ENCODE measurements at regions not wholly inside any gene's neighbourhood (a gene's known extent, or its start where the extent isn't known, plus 50 kb on each side); places are given as distances from the start of the nearest gene placed in this dataset.

- DNase-seq (ENCODE audit: low spot score): no peak
- in situ Hi-C loops (cut with MboI; ENCODE audit: low sequenced_read_pairs, unreplicated experiment): no loop called here
- TF ChIP-seq CTCF (IDR thresholded peaks at IDR 0.05; ENCODE audit: borderline replicate concordance, control extremely low read depth, extremely low read depth, insufficient read depth, missing control alignments): no peak
These were observed 304.2 kb downstream of the DNAH5 start for GRCh38 chr5:13640270-13640669.

GRCh38 chr5:13632676-13633075, 311.8 kb downstream of the DNAH5 start:
- in situ Hi-C loops (cut with MboI; ENCODE audit: low sequenced_read_pairs, unreplicated experiment): no loop called here
- DNase-seq (ENCODE audit: low spot score): no peak
- TF ChIP-seq CTCF (IDR thresholded peaks at IDR 0.05; ENCODE audit: borderline replicate concordance, control extremely low read depth, extremely low read depth, insufficient read depth, missing control alignments): no peak

- no peak for DNase-seq (ENCODE audit: low spot score)
- in situ Hi-C loops (cut with MboI; ENCODE audit: low sequenced_read_pairs, unreplicated experiment): no loop called here
These were observed 315.3 kb downstream of the DNAH5 start for GRCh38 chr5:13629218-13629617.

GRCh38 chr5:13627673-13628454, 316.6 kb downstream of the DNAH5 start:
- in situ Hi-C loops (cut with MboI; ENCODE audit: low sequenced_read_pairs, unreplicated experiment): no loop called here
- no peak for TF ChIP-seq CTCF (IDR thresholded peaks at IDR 0.05; ENCODE audit: borderline replicate concordance, control extremely low read depth, extremely low read depth, insufficient read depth, missing control alignments)
- DNase-seq (ENCODE audit: low spot score): no peak

More at GRCh38 chr5:13629218-13629617, 315.3 kb downstream of the DNAH5 start:
- TF ChIP-seq CTCF (IDR thresholded peaks at IDR 0.05; ENCODE audit: borderline replicate concordance, control extremely low read depth, extremely low read depth, insufficient read depth, missing control alignments): no peak

GRCh38 chr5:13625616-13626198, 318.8 kb downstream of the DNAH5 start:
- TF ChIP-seq CTCF (IDR thresholded peaks at IDR 0.05; ENCODE audit: borderline replicate concordance, control extremely low read depth, extremely low read depth, insufficient read depth, missing control alignments): no peak
- no peak for DNase-seq (ENCODE audit: low spot score)
- in situ Hi-C loops (cut with MboI; ENCODE audit: low sequenced_read_pairs, unreplicated experiment): no loop called here

- TF ChIP-seq CTCF (IDR thresholded peaks at IDR 0.05; ENCODE audit: borderline replicate concordance, control extremely low read depth, extremely low read depth, insufficient read depth, missing control alignments): no peak
- no peak for DNase-seq (ENCODE audit: low spot score)
- in situ Hi-C loops (cut with MboI; ENCODE audit: low sequenced_read_pairs, unreplicated experiment): no loop called here
These were observed 320.0 kb downstream of the DNAH5 start for GRCh38 chr5:13624283-13625074.

Measured in GM13976 (cell line).